Fibroblast of villous mesenchyme (primary cell): ENCODE measurements at regions not wholly inside any gene's neighbourhood (a gene's known extent, or its start where the extent isn't known, plus 50 kb on each side); places are given as distances from the start of the nearest gene placed in this dataset.

Source experiments
- DNase-seq: peaks from one replicate; pipeline ENCODE4 v3.0.0-alpha.2; 2010; ENCODE audit warnings: low read depth
- H3K4me3 ChIP-seq: 2 replicates; pipeline ENCODE4 v1.5.1; 2011; ENCODE audit warnings: low read depth, mild to moderate bottlenecking, low read length
- TF ChIP-seq, protein P1 (sequence below): IDR thresholded peaks from 2 replicates; pipeline ENCODE4 v1.5.1; 2012; ENCODE audit warnings: low read depth, mild to moderate bottlenecking, low read length; ENCODE audit not compliant: insufficient read depth

DNA sequence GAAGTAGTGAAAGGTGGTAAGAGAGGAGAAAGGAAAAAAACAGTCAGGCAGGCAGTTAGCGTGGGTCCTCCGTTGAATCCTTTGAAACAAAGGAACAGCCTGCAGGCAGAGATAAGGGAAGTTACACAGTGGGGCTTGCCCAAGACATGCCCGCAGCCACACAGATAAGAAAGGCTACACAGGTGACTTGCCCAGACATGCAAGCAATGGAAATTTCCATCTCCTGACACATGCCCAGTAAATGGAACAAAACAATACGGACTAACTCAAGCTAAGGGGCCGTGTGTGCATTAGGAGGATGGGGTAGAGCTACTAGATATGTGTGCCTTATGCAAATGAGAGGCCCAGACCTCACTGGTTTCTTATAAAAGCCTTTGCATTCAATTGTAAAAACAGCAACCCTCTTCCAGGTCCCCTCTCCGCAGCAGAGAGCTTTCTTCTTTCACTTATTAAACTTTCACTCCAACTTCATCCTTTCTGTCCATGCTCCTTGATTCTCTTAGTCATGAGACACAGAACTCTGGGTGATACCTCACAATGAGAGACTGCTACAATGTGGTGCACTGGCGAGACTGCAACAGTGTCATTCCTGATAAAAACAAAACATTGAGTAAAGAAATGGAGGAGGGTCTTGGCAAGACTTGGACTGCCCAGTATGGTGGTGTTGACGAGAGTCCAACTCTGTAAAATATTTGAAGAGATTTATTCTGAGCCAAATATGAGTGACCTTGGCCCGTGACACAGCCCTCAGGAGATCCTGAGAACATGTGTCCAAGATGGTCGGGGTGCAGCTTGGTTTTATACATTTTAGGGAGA, 997.4 kb upstream of the PRKX start:
- TF ChIP-seq, protein P1, sequence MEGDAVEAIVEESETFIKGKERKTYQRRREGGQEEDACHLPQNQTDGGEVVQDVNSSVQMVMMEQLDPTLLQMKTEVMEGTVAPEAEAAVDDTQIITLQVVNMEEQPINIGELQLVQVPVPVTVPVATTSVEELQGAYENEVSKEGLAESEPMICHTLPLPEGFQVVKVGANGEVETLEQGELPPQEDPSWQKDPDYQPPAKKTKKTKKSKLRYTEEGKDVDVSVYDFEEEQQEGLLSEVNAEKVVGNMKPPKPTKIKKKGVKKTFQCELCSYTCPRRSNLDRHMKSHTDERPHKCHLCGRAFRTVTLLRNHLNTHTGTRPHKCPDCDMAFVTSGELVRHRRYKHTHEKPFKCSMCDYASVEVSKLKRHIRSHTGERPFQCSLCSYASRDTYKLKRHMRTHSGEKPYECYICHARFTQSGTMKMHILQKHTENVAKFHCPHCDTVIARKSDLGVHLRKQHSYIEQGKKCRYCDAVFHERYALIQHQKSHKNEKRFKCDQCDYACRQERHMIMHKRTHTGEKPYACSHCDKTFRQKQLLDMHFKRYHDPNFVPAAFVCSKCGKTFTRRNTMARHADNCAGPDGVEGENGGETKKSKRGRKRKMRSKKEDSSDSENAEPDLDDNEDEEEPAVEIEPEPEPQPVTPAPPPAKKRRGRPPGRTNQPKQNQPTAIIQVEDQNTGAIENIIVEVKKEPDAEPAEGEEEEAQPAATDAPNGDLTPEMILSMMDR, result no peak
- H3K4me3 ChIP-seq, result no peak overlapping the region
- no peak for DNase-seq

DNA sequence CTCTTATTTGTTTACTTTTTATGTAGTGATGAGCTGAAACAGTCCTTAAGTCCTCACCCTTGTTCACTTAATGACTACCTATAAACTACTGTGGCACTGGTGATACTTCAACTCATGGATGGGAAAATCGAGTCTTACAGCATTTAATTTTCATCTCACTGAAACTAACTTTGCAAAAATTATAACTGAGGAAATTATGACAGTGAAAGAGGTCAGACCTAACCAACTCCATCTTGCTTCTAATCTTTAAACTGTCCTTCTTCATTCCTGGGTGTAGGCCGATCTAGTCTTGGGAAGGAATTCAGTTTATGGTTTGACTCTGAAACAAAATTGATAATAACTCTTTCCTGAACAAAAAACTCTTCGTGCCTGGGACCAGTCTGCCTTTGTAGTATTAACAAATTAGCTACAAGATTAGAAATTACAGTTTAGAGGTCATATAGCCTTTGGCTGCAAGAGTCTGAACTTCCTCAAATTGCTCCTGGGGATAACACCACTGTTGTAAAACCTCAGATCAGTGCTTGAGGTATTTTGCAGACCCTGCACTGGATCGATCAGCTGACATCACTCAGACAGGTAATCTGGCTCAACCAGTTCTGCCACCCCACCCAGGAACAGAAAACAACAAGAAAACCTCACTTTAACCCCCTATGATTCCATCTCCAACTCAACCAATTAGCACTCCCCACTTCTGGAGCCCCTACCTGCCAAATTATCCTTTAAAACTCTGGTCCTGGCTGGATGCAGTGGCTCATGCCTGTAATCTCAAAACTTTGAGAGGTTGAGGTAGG, 995.7 kb upstream of the PRKX start:
- TF ChIP-seq, protein P1, result no peak
- no peak for DNase-seq
- H3K4me3 ChIP-seq, result no peak overlapping the region

DNA sequence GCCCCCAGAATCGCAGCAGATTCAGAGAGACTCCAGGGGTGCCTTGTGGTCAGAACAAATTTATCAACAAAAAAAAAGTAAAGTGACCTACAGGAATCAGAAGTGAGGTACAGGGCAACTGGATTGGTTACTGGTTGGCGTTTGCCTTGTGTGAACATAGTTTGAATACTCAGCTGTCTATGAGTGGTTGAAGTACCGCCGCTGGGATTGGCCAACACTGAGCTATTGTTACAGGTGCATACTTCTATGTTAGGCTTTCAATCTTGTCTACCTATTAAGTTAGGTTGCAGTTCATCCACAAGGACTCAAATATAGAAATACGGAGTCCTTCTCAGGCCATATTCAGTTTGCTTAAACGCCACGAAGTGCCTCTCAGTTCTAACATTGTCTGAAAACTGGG, 993.5 kb upstream of the PRKX start:
- H3K4me3 ChIP-seq, result no peak overlapping the region
- TF ChIP-seq, protein P1, result no peak
- no peak for DNase-seq

DNA sequence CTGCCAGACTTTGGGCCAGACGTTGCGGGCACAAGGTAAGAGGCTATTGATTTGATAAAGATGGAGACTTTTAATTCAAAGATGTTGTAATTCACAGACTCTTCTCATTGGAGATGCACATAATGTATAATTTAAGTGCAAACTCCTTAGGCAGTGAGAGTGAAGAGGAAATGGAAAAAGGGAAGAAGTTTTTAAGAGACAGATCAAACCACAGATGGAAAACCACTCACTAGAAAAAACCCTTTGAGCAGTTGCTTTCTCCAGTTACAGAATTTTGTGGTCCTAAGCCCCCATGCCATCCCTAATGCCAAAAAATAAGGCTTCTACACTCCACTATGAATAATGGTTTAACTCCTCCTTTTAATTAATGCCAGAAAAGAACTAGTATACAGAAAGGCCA, 977.1 kb upstream of the PRKX start:
- TF ChIP-seq, protein P1, result no peak
- H3K4me3 ChIP-seq, result no peak overlapping the region
- no peak for DNase-seq

DNA sequence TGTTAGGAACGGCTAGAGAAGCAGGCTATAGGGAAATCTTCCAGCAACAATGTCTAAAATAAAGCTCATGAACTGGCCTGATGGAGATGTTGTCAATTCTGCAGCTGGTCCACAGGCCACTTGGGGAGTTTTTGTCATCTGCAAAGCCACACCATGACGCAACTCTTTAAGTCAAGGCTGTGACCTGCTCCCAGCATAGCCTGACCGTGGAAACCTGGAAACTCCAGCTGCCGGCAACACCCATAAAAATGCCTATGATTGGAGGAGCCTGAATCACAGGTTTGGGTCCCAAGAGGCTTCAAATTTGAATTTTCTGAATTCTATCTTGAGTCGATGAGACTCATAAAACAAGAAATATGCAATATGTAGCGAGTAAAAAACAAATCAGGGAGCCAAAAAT, 969.2 kb upstream of the PRKX start:
- TF ChIP-seq, protein P1, result no peak
- no peak for DNase-seq
- H3K4me3 ChIP-seq, result no peak overlapping the region

DNA sequence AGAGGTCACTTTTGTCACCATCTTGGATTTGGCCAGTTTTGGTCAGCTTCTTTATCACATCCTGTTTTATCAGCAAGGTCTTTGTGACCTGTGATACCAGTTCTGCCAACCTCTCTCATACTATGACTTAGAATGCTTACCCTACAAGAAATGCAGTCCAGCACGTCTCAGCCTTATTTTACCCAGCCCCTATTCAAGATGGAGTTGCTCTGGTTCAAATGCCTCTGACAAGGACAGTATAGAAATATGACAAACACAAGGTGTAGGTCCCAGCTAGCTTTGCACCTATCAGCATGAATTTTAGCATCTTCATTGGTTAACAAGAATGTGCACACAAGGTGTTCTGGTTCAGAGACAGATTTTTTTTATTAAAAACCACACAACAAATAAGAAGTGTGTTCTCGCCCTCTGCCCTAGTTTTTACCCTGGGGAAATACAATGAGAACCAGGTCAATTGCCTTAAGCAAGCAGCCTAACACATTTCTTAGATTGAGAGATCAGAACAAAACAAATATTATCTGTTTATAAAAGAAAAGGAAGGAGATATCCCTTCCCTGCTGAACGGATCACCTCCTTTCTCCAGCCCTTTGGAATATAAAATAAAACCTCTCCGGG, 962.3 kb upstream of the PRKX start:
- DNase-seq, result no peak
- TF ChIP-seq, protein P1, result no peak
- H3K4me3 ChIP-seq, result no peak overlapping the region
